T-cell (primary cell): ENCODE measurements at regions not wholly inside any gene's neighbourhood (a gene's known extent, or its start where the extent isn't known, plus 50 kb on each side); places are given as distances from the start of the nearest gene placed in this dataset.
"Not testable (repeated sequence)": the region's sequence is repeated elsewhere in the genome, so short reads cannot be mapped to it uniquely, and the experiment has no call there.

Source experiments
- ATAC-seq, 4 experiments: fragments of 200-7000 bp in 3 of 4; fragments of 150-1000 bp in 1 of 4; cut with Tn5 transposase; replicated peaks in 1 of 4; 1 replicate in 3 of 4; 2 replicates in 1 of 4; pipeline ENCODE4 v1.10.0; 2021; ENCODE audit warnings: moderate library complexity in 3 of 4, mild to moderate bottlenecking in 2 of 4, moderate number of reproducible peaks in 1 of 4
- CTCF ChIA-PET, 2 donors: fragments of 300-600 bp; sonication (Branson Sonifier 250); formaldehyde crosslinking; loops; one replicate each; lab custom pipeline; 2022; ENCODE audit warnings: antibody characterized with exemption in 2 of 2; lab: Charles Lee
- POLR2A ChIA-PET, 2 donors: fragments of 300-600 bp; sonication (Branson Sonifier 250); formaldehyde crosslinking; loops; one replicate each; lab custom pipeline; 2022; ENCODE audit warnings: antibody characterized with exemption in 2 of 2; lab: Charles Lee
- DNase-seq, 35 experiments: peaks; one replicate each; pipeline versions ENCODE4 v3.0.0 to v3.0.0-alpha.2; 2013 to 2023
- H3K27ac ChIP-seq: one replicate; pipeline ENCODE4 v1.5.1; 2013; ENCODE audit warnings: low read length
- H3K27me3 ChIP-seq, 2 experiments: replicated peaks in 1 of 2; 1 replicate in 1 of 2; 2 replicates in 1 of 2; pipeline versions ENCODE4 v1.6.1 to v1.7.0; 2013; ENCODE audit warnings: low read length in 1 of 2, mixed read lengths in 1 of 2; ENCODE audit not compliant: control insufficient read depth in 2 of 2, insufficient read depth in 2 of 2; ENCODE audit errors: extremely low read depth in 1 of 2
- H3K36me3 ChIP-seq, 2 donors: 1 replicate in 1 of 2; 2 replicates in 1 of 2; pipeline versions ENCODE4 v1.6.1 to v1.7.0; 2013; ENCODE audit warnings: low read length in 1 of 2; ENCODE audit not compliant: control insufficient read depth in 2 of 2, insufficient read depth in 1 of 2; ENCODE audit errors: extremely low read depth in 1 of 2
- H3K4me1 ChIP-seq, 2 experiments: 1 replicate in 1 of 2; 2 replicates in 1 of 2; pipeline versions ENCODE4 v1.6.1 to v1.7.0; 2013; ENCODE audit warnings: low read length in 2 of 2, mixed read lengths in 1 of 2; ENCODE audit not compliant: insufficient read depth in 2 of 2, control insufficient read depth in 1 of 2; ENCODE audit errors: extremely low read depth in 1 of 2
- H3K4me3 ChIP-seq, 2 donors: 1 replicate in 1 of 2; 2 replicates in 1 of 2; pipeline versions ENCODE4 v1.5.1 to v1.7.0; 2013; ENCODE audit warnings: mild to moderate bottlenecking in 2 of 2, low read length in 1 of 2, moderate library complexity in 1 of 2; ENCODE audit not compliant: control insufficient read depth in 1 of 2; ENCODE audit errors: extremely low read depth in 1 of 2
- H3K9me3 ChIP-seq: 2 replicates; pipeline ENCODE4 v1.7.0; 2013
- H3K27ac Mint-ChIP-seq, 2 donors: one replicate each; pipeline ENCODE4 v1.8.0; 2020 to 2021; ENCODE audit warnings: mild to moderate bottlenecking in 2 of 2, mixed read lengths in 2 of 2
- H3K27me3 Mint-ChIP-seq, 2 donors: one replicate each; pipeline ENCODE4 v1.8.0; 2021 to 2022; ENCODE audit warnings: mixed read lengths in 2 of 2
- H3K36me3 Mint-ChIP-seq: one replicate; pipeline ENCODE4 v1.8.0; 2021; ENCODE audit warnings: mixed read lengths
- H3K4me1 Mint-ChIP-seq, 3 donors: one replicate each; pipeline ENCODE4 v1.8.0; 2020 to 2022; ENCODE audit warnings: mixed read lengths in 3 of 3, mild to moderate bottlenecking in 1 of 3
- H3K4me3 Mint-ChIP-seq, 3 donors: one replicate each; pipeline ENCODE4 v1.8.0; 2020 to 2022; ENCODE audit warnings: mild to moderate bottlenecking in 3 of 3, mixed read lengths in 3 of 3, moderate library complexity in 3 of 3
- H3K9me3 Mint-ChIP-seq, 3 donors: one replicate each; pipeline ENCODE4 v1.8.0; 2020 to 2022; ENCODE audit warnings: mixed read lengths in 3 of 3
- WGBS: methylation state at CpG from one replicate; pipeline ENCODE4 v1.1.5; 2013; ENCODE audit warnings: missing lambda C conversion rate; ENCODE audit not compliant: insufficient coverage; 5-methylcytosine and 5-hydroxymethylcytosine counted together

DNA sequence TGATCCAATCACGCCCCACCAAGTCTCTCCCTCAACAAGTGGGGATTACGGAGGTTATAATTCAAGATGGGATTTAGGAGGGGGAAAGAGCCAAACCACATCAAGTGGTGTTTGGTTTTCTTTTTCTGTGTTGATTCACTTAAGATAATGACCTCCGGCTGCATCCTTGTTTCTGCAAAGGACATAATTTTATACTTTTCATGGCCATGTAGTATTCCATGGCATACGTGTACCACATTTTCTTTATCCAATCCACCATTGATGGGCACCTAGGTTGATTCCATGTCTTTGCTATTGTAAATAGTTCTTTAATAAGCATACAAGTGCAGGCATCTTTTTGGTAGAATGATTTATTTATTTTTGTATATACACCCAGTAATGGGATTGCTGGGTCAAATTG lies 162.5 kb upstream of the JUN start:
- ChIA-PET CTCF (no interaction called here), POLR2A (no interaction called here)
- no peaks in the 10 kb centered on the region for H3K27me3 ChIP-seq
- peaks cover 42 to 47% of the 10 kb centered on the region in 2 experiments for H3K4me1 ChIP-seq
- no peak overlapping the region for H3K4me3 Mint-ChIP-seq
- ATAC-seq (no peak), DNase-seq (no peak)
- H3K9me3 Mint-ChIP-seq: no peaks in the 10 kb centered on the region
- peaks cover 63 to 67% (median 66%) of the 10 kb centered on the region in 3 donors for H3K4me1 Mint-ChIP-seq
- no peaks in the 10 kb centered on the region for H3K36me3 Mint-ChIP-seq
- no peak overlapping the region for H3K27ac Mint-ChIP-seq
- WGBS: 100% methylated on average over 2 of the region's 4 CpGs
- no peak overlapping the region for H3K27ac ChIP-seq
- H3K36me3 ChIP-seq: no peaks in the 10 kb centered on the region
- no peak overlapping the region for H3K4me3 ChIP-seq
- H3K9me3 ChIP-seq: no peaks in the 10 kb centered on the region
- H3K27me3 Mint-ChIP-seq: no peaks in the 10 kb centered on the region

- no peaks in the 10 kb centered on the region for H3K27me3 Mint-ChIP-seq
- ATAC-seq (no peak), DNase-seq (peak in 2 of 35 experiments; percentile 11 to 21)
- no peaks in the 10 kb centered on the region for H3K36me3 Mint-ChIP-seq
- ChIA-PET CTCF (no interaction called here), POLR2A (no interaction called here)
- Histone ChIP-seq H3K36me3 (no peaks in the 10 kb centered on the region), H3K4me1 (peaks cover 20 to 25% of the 10 kb centered on the region in 2 experiments), H3K27ac (no peak overlapping the region), H3K4me3 (no peak overlapping the region), H3K9me3 (no peaks in the 10 kb centered on the region), H3K27me3 (no peaks in the 10 kb centered on the region)
- peak overlapping the region in 1 of 3 donors; percentile 2 for H3K4me3 Mint-ChIP-seq
- no peaks in the 10 kb centered on the region for H3K9me3 Mint-ChIP-seq
- peaks cover 40 to 44% (median 43%) of the 10 kb centered on the region in 3 donors for H3K4me1 Mint-ChIP-seq
- no peak overlapping the region for H3K27ac Mint-ChIP-seq
These were observed 164.8 kb upstream of the JUN start for GRCh38 chr1:58948671-58949070.

GRCh38 chr1:58949551-58950220 lies 165.8 kb upstream of the JUN start:
- H3K4me3 ChIP-seq: no peak overlapping the region
- no peak overlapping the region for H3K4me3 Mint-ChIP-seq
- peaks cover 30 to 34% (median 33%) of the 10 kb centered on the region in 3 donors for H3K4me1 Mint-ChIP-seq
- DNase-seq: no peak
- H3K9me3 ChIP-seq: no peaks in the 10 kb centered on the region
- H3K27me3 Mint-ChIP-seq: no peaks in the 10 kb centered on the region
- ChIA-PET POLR2A (no interaction called here), CTCF (no interaction called here)
- H3K9me3 Mint-ChIP-seq: no peaks in the 10 kb centered on the region
- no peaks in the 10 kb centered on the region for H3K36me3 Mint-ChIP-seq
- no peaks in the 10 kb centered on the region for H3K27me3 ChIP-seq
- no peak overlapping the region for H3K27ac ChIP-seq
- no CpG with 5 or more reads among the region's 3 CpGs for WGBS
- peaks cover 14 to 15% of the 10 kb centered on the region in 2 experiments for H3K4me1 ChIP-seq
- peak overlapping the region in 1 of 2 donors; percentile 18 for H3K27ac Mint-ChIP-seq
- no peak for ATAC-seq
- H3K36me3 ChIP-seq: no peaks in the 10 kb centered on the region

DNA sequence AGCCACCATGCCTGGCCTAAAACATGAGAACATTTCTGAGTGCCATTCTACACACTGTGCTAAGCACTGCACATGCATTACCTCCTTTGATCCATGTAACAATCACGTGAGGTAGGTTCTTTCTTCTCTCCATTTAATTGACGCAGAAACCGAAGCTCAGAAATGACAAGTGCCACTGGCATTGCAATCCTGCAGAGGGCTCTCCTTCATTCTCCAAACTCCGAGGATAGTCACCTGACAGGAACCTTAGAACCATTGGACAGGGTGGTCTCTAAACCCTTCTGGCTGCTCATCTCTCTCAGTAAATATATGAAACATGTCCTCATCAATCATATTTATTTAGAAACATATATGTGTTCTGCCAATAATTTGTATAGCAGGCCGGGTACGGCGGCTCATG lies 167.1 kb upstream of the JUN start:
- no peaks in the 10 kb centered on the region for H3K27me3 Mint-ChIP-seq
- H3K4me1 Mint-ChIP-seq: peaks cover 21 to 25% (median 23%) of the 10 kb centered on the region in 3 donors
- ATAC-seq (no peak), DNase-seq (no peak)
- Histone ChIP-seq H3K36me3 (no peaks in the 10 kb centered on the region), H3K27me3 (no peaks in the 10 kb centered on the region), H3K27ac (no peak overlapping the region), H3K4me3 (no peak overlapping the region), H3K4me1 (peaks cover 9 to 12% of the 10 kb centered on the region in 2 experiments), H3K9me3 (no peaks in the 10 kb centered on the region)
- ChIA-PET CTCF (no interaction called here), POLR2A (no interaction called here)
- H3K36me3 Mint-ChIP-seq: no peaks in the 10 kb centered on the region
- H3K4me3 Mint-ChIP-seq: no peak overlapping the region
- H3K9me3 Mint-ChIP-seq: no peaks in the 10 kb centered on the region
- 100% methylated on average over 4 of the region's 7 CpGs for WGBS
- no peak overlapping the region for H3K27ac Mint-ChIP-seq

GRCh38 chr1:58953951-58954350 lies 170.1 kb upstream of the JUN start:
- CTCF ChIA-PET, H3K4me3 ChIP-seq, H3K27me3 ChIP-seq, POLR2A ChIA-PET, DNase-seq, H3K27me3 Mint-ChIP-seq, H3K9me3 Mint-ChIP-seq, H3K9me3 ChIP-seq, H3K36me3 Mint-ChIP-seq, H3K27ac ChIP-seq, H3K36me3 ChIP-seq, H3K4me3 Mint-ChIP-seq, H3K27ac Mint-ChIP-seq, ATAC-seq, H3K4me1 ChIP-seq: not testable (repeated sequence)
- H3K4me1 Mint-ChIP-seq: peaks cover 12 to 16% (median 15%) of the 10 kb centered on the region in 3 donors
- WGBS: no CpG with 5 or more reads among the region's 1 CpG

GRCh38 chr1:58963287-58963686 lies 179.4 kb upstream of the JUN start:
- H3K27me3 ChIP-seq, H3K36me3 Mint-ChIP-seq, H3K27ac Mint-ChIP-seq, DNase-seq, H3K27ac ChIP-seq, H3K9me3 ChIP-seq, H3K4me3 Mint-ChIP-seq, H3K9me3 Mint-ChIP-seq, H3K4me3 ChIP-seq, H3K27me3 Mint-ChIP-seq, POLR2A ChIA-PET, ATAC-seq, H3K36me3 ChIP-seq, CTCF ChIA-PET: not testable (repeated sequence)
- no CpG with 5 or more reads among the region's 2 CpGs for WGBS
- H3K4me1 ChIP-seq: peaks cover 23 to 28% of the 10 kb centered on the region in 2 experiments
- peaks cover 25 to 31% (median 27%) of the 10 kb centered on the region in 3 donors for H3K4me1 Mint-ChIP-seq
